ENCODE measurements at regions not wholly inside any gene's neighbourhood (a gene's known extent, or its start where the extent isn't known, plus 50 kb on each side); places are given as distances from the start of the nearest gene placed in this dataset.
A peak's percentile ranks its signal among the peaks of the same experiment; 100 is the strongest.
"Not testable (repeated sequence)": the region's sequence is repeated elsewhere in the genome, so short reads cannot be mapped to it uniquely, and the experiment has no call there.

DNA sequence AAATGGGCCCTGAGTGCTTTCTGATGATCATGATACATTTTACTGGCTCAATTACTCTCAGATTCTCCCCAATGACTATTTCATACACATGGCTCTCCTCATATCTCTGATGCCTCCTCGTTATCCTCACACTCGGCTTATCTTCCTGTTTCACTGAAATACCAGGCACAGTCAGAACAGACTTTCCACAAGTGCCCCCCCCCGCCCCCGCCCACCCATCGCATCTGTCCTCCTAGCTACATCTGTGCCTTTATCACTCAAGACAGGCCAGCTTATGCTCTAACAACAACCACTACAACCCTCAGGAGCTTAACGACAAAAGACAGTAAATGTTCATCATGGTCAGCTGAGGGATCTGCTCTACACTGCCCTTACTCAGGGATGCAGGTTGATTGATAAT lies 610.6 kb upstream of the DIPK2B start:
- Mint-ChIP-seq H3K27ac (no peak overlapping the region), H3K27me3 (peaks cover 0 to 17% of the 10 kb centered on the region in 2 donors), H3K4me3 (peak overlapping the region in 1 of 2 donors; percentile 18), H3K9me3 (peaks cover 0 to 6% of the 10 kb centered on the region in 2 donors), H3K36me3 (no peaks in the 10 kb centered on the region), H3K4me1 (peaks cover 22 to 37% of the 10 kb centered on the region in 2 donors)
- ATAC-seq (replicated peaks) (peak in 1 of 2 donors; percentile 13), DNase-seq (no peak)

DNA sequence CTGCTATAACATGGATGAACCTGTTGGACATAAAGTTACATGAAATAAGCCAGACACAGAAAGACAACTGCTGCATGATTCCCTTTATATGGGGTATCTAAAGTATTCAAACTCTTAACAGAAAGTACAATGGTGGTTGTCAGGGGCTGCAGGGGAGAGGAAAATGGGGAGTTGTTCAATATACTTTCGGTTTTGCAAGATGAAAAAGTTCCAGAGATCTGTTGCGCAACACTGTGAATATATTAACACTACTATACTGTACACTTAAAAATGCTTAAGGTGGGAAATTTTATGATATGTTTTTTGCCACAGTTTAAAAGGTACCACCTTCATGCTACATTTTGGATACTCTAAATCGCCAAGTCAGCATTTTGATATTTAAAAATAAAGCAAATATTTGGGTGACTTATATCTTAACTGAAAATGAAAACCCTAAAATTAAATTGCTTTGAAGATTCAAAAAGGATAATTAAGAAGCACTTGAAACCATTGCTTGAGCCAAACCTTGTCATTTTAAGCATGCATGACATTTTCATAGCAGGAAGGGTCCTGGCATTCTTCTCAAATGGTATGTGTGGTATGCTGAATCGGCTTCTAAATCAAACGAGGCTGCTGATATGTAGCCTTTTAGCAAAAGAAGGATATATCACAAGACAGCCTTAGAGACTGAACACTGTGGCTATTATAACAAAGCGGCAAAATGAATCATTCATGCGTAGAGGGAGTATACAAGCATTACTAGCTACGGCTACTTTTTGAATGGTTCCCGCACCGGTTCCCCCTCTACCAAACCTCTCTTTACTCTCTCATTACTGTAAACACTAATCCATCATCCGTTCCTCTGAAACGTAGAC lies 607.1 kb upstream of the DIPK2B start:
- DNase-seq, result no peak
- peaks cover 0 to 6% of the 10 kb centered on the region in 2 donors for H3K9me3 Mint-ChIP-seq
- H3K27me3 Mint-ChIP-seq, result peaks cover 0 to 21% of the 10 kb centered on the region in 2 donors
- no peak for ATAC-seq (replicated peaks)
- H3K27ac Mint-ChIP-seq, result no peak overlapping the region
- peaks cover 38 to 59% of the 10 kb centered on the region in 2 donors for H3K4me1 Mint-ChIP-seq
- no peaks in the 10 kb centered on the region for H3K36me3 Mint-ChIP-seq
- peak overlapping the region in 1 of 2 donors; percentile 16 for H3K4me3 Mint-ChIP-seq

DNA sequence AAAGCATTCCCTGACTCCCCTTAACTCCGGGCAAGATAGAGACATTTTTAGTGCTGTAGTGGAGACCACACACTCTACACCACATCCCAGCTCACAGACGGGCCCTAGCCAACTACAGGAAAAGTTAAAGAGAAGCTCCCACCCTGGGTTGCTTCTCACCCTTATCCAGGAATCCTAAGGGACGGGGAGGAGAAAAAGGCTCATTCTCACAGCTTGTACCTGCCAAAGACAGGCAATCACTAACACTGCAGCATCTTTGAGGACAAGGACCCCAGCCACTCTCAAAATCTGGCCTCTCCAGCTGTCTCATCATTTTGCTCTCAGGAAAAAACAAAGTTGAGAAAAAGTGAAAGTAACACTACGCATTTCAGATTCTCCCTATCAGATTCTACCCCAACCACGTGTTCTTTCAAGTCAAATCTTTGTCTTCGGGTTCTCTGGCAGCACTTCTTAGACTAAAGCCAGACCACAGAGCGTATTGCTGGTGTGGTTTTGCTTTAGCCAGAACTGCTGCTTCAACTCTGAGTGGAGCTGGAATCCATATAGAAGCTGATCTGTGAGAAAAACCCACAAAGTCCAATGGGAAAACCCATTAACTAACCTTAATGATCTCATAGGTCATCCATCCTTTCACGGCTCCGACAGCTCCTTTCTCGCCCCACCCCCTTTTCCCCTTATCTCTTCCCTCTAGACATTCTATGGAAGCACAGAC lies 605.9 kb upstream of the DIPK2B start:
- no peaks in the 10 kb centered on the region for H3K36me3 Mint-ChIP-seq
- peak overlapping the region; percentile 70 to 74 for H3K4me3 Mint-ChIP-seq
- no peak for DNase-seq
- peaks cover 38 to 59% of the 10 kb centered on the region in 2 donors for H3K4me1 Mint-ChIP-seq
- peak overlapping the region; percentile 60 for H3K27ac Mint-ChIP-seq
- ATAC-seq (replicated peaks), result peak; percentile 81 to 85
- peaks cover 0 to 6% of the 10 kb centered on the region in 2 donors for H3K9me3 Mint-ChIP-seq
- peaks cover 0 to 21% of the 10 kb centered on the region in 2 donors for H3K27me3 Mint-ChIP-seq

DNA sequence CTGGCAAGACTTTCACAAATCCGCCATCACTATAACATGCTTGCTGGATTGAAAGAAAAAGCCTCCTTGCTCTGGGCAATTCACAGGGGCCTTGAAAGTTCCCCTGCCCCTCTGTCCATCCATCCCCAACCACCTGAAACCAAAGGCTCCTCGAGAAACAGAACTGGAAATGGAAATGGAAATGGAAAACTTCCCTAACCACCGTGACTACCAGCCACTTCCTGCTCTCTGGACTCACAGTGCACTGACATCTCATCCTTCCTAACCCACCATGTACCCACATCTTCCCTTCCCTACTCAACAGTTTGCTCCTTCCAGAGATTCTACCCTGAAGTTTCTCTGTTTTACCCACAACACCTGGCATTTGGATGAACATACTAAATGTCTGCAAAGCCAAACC lies 603.6 kb upstream of the DIPK2B start:
- H3K27me3 Mint-ChIP-seq, result peaks cover 0 to 11% of the 10 kb centered on the region in 2 donors
- no peak overlapping the region for H3K27ac Mint-ChIP-seq
- H3K4me1 Mint-ChIP-seq, result peaks cover 31 to 50% of the 10 kb centered on the region in 2 donors
- no peaks in the 10 kb centered on the region for H3K36me3 Mint-ChIP-seq
- H3K9me3 Mint-ChIP-seq, result no peaks in the 10 kb centered on the region
- H3K4me3 Mint-ChIP-seq, result no peak overlapping the region
- DNase-seq (no peak), ATAC-seq (replicated peaks) (no peak)

DNA sequence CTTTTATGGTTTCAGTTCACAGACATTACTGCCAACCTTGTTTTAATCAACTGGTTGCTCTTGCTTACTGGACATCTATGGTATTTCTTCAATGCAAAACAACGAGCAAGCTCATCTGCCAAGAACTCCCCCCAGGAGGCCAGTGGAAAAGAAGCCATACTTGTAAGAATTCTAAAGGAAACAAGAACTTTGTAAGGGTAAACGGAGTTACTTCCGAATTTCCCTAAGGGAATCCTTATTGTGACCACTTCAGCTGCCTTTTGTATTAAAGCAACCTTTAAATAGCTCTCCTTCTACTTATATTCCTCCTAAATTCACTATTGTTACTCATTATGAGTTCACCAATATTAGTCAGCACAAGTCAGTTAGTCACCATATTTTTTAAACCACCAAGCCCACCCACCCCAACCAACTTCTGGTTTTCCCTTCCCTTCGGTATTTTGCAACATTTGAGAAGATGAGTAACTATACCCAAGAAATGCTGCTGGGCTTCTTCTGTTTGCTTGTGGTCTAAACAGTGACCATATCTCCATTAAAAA lies 602.8 kb upstream of the DIPK2B start:
- ATAC-seq (replicated peaks) (peak; percentile 51 to 60), DNase-seq (no peak)
- H3K36me3 Mint-ChIP-seq, result no peaks in the 10 kb centered on the region
- H3K4me3 Mint-ChIP-seq, result no peak overlapping the region
- H3K27ac Mint-ChIP-seq, result peak overlapping the region; percentile 0
- H3K27me3 Mint-ChIP-seq, result peaks cover 0 to 8% of the 10 kb centered on the region in 2 donors
- H3K4me1 Mint-ChIP-seq, result peaks cover 29 to 42% of the 10 kb centered on the region in 2 donors
- H3K9me3 Mint-ChIP-seq, result no peaks in the 10 kb centered on the region

DNA sequence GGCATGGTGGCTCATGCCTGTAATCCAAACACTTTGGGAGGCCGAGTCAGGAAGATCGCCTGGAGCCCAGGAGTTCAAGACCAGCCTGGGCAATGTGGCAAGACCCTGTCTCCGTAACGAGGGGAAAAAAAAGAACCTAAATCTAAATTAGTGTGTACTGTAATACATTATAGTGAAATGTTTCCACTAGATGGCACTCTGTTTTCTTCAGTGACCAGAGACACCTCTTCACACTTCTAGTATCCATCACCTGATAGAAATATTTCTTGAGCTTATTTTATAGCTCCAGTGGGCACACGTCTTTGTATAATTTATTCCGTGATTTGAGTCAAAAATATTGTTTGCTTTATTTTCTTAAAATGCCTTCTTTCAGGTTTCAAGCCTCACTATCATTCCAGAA lies 600.9 kb upstream of the DIPK2B start:
- no peaks in the 10 kb centered on the region for H3K36me3 Mint-ChIP-seq
- no peak overlapping the region for H3K4me3 Mint-ChIP-seq

DNA sequence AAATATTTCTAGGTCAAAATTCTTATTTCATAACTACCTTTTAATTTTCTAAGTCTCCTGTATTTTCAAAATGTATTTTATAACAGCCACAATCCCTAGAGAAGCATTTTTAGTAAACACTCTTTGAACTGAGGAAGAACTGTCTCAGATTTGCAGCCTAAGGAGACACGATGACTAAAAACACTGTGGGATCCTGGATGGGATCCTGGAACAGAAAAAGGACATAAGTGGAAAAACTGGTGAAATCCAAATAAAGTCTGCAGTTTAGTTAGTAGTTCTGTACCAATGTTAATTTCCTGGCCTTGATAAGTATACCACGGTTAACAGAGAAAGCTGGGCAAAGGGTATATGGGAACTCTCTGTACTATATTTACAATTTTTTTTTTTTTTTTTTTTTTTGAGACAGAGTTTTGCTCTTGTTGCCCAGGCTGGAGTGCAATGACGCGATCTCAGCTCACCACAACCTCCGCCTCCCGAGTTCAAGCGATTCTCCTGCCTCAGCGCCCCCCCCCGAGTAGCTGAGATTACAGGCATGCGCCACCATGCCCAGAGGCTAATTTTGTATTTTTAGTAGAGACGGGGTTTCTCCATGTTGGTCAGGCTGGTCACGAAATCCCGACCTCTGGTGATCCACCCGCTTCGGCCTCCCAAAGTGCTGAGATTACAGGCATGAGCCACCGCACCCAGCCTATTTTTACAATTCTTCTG lies 600.2 kb upstream of the DIPK2B start:
- not testable (repeated sequence) for H3K4me3 Mint-ChIP-seq; H3K36me3 Mint-ChIP-seq; H3K27me3 Mint-ChIP-seq; H3K9me3 Mint-ChIP-seq; H3K27ac Mint-ChIP-seq; ATAC-seq (replicated peaks); DNase-seq
- peaks cover 18 to 20% of the 10 kb centered on the region in 2 donors for H3K4me1 Mint-ChIP-seq

More for the DNA sequence above, 600.9 kb upstream of the DIPK2B start:
- Mint-ChIP-seq H3K4me1 (peaks cover 21 to 24% of the 10 kb centered on the region in 2 donors), H3K9me3 (no peaks in the 10 kb centered on the region), H3K27ac (no peak overlapping the region), H3K27me3 (peaks cover 0 to 5% of the 10 kb centered on the region in 2 donors)
- ATAC-seq (replicated peaks) (peak; percentile 73 to 80), DNase-seq (no peak)

DNA sequence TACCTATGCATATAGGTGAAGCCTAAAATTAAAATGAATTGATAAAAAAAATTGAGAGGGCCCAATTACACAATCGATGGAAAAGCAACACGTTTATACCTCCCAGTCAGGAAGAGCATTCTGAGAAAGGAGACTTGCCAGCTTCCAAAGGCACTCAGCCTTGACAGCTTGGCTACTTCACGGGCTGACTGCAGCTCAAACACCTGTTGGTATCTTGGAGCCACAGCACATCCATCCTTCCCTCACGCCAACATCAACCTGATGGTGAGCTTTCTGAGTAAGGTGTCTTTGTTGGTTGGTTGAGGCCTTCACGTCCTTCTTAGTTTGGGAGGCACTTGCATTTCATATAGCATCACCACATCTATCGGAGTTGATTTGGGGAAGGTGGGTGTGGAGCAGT lies 598.9 kb upstream of the DIPK2B start:
- H3K9me3 Mint-ChIP-seq, result no peaks in the 10 kb centered on the region
- no peak for ATAC-seq (replicated peaks)
- no peaks in the 10 kb centered on the region for H3K36me3 Mint-ChIP-seq
- DNase-seq, result no peak
- H3K4me1 Mint-ChIP-seq, result peaks cover 19 to 20% of the 10 kb centered on the region in 2 donors
- no peak overlapping the region for H3K27ac Mint-ChIP-seq
- peaks cover 0 to 4% of the 10 kb centered on the region in 2 donors for H3K27me3 Mint-ChIP-seq
- H3K4me3 Mint-ChIP-seq, result no peak overlapping the region

DNA sequence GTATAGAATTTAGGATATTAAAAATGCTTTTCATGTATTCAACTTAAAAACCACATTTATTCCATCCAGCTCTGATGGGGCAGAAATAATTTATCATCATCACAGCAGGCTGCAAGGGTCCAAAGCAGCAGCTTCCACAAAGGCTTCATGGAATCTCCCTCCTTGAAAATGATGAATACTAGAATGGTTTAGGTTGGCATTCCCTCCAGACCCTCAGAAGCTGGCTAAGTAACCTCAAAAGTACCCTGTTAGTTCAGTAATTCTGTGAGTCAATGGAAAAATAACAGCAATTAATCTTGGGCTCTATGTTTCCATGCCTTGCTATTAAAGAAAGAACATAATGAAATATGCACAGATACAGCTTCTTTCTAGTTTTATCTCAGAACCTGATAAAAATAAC lies 594.9 kb upstream of the DIPK2B start:
- H3K4me3 Mint-ChIP-seq, result no peak overlapping the region
- DNase-seq, result no peak
- H3K4me1 Mint-ChIP-seq, result peaks cover 6 to 9% of the 10 kb centered on the region in 2 donors
- peaks cover 0 to 16% of the 10 kb centered on the region in 2 donors for H3K27me3 Mint-ChIP-seq
- no peak overlapping the region for H3K27ac Mint-ChIP-seq
- peaks cover 0 to 5% of the 10 kb centered on the region in 2 donors for H3K9me3 Mint-ChIP-seq
- no peak for ATAC-seq (replicated peaks)
- peaks cover 0 to 3% of the 10 kb centered on the region in 2 donors for H3K36me3 Mint-ChIP-seq

DNA sequence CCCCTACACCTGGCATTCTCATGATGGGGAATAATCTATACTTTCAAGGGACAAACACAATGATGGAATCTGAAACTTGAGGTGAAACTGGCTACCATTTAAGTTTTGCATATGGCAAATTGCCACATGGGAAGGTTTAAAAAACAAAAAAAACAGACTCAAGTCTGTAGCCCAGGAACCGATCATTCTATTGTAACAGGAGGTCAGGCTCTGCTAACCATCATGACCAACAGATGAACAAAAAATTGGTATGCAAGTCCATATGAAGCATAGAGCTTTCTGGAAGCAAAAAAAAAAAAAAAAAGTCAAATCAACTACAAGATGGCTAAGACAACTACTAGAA lies 594.3 kb upstream of the DIPK2B start:
- Mint-ChIP-seq H3K27ac (no peak overlapping the region), H3K4me1 (peaks cover 6 to 9% of the 10 kb centered on the region in 2 donors), H3K4me3 (no peak overlapping the region), H3K36me3 (peaks cover 0 to 3% of the 10 kb centered on the region in 2 donors), H3K9me3 (peaks cover 0 to 5% of the 10 kb centered on the region in 2 donors), H3K27me3 (peaks cover 0 to 16% of the 10 kb centered on the region in 2 donors)
- DNase-seq (no peak), ATAC-seq (replicated peaks) (peak in 1 of 2 donors; percentile 29)

DNA sequence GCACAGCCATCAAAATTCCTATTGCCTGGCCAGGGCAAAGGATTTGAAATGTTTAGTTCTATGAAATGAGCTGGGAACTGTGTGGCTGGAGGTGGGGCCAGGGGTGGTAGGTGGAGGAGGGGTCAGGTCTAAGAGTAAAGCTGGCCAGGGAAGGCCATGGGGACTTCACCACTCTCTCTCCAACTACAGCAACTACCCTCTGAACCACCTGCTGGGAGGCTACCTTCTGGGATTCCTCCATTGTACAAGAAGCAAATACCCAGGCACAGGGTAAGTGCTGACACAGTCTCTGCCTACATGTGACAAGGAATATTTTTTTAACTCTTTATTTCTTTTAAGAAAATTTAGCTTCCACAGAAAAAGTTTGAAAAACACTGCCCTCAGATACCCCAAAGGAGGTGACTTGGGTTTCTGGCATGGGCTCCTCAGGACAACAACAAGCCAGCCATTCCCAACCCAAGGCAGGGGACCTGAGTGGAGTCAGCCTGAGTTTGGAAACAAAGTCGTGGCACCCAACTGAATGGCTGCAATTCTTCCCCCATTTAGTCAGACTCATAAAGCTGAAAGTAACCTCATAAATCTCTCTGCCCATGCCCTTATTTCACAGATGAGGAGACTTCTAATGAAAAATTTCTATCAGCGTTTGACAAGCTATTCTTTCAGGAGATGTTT lies 593.8 kb upstream of the DIPK2B start:
- ATAC-seq (replicated peaks), result peak in 1 of 2 donors; percentile 41

DNA sequence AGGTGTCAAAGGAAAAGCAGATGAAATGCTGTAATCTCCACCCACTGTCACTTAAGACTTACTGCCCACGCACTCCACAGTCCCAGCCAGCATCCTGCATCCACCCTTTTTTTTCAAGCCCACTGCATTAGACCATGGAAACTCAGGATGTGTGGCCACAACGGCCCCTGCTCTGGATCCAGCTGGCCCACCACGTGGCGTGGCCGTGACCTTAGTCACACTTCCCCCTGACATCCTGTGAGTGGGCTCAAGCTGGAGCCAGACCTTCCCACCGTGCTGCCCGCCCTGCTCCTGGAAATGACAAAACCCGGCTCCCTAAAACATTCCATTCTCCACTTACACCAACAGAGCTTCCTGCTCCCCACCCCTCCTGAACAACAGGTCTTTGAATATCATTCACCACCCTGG lies 588.3 kb upstream of the DIPK2B start:
- no peak for ATAC-seq (replicated peaks)
- peaks cover 0 to 30% of the 10 kb centered on the region in 2 donors for H3K27me3 Mint-ChIP-seq
- H3K36me3 Mint-ChIP-seq, result peaks cover 0 to 3% of the 10 kb centered on the region in 2 donors
- no peak overlapping the region for H3K27ac Mint-ChIP-seq
- H3K9me3 Mint-ChIP-seq, result peaks cover 0 to 5% of the 10 kb centered on the region in 2 donors
- H3K4me1 Mint-ChIP-seq, result peaks cover 4 to 6% of the 10 kb centered on the region in 2 donors
- H3K4me3 Mint-ChIP-seq, result no peak overlapping the region
- no peak for DNase-seq

More for the DNA sequence above, 593.8 kb upstream of the DIPK2B start:
- Mint-ChIP-seq H3K9me3 (peaks cover 0 to 5% of the 10 kb centered on the region in 2 donors), H3K27me3 (peaks cover 0 to 16% of the 10 kb centered on the region in 2 donors), H3K27ac (no peak overlapping the region), H3K4me3 (no peak overlapping the region), H3K36me3 (peaks cover 0 to 3% of the 10 kb centered on the region in 2 donors), H3K4me1 (peaks cover 6 to 7% of the 10 kb centered on the region in 2 donors)
- no peak for DNase-seq

DNA sequence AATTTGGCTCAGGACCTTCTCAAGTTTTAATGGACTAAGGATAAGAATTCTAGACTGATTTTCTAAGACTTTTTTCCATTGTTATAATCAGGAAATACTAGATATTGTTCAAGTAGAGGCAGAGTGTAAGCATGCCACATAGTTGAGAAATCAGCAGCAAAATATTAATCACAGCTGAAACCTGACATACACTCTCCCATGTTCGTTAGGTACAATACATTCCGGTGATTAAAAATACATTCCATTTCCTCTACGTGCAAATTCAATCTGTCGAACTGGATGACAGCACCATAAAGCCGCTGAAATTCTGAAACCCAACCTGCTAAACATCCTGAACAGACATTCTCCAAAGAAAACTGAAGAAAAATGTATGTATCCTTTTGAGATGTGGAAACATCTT lies 587.6 kb upstream of the DIPK2B start:
- Mint-ChIP-seq H3K9me3 (peaks cover 0 to 5% of the 10 kb centered on the region in 2 donors), H3K27me3 (peaks cover 0 to 28% of the 10 kb centered on the region in 2 donors), H3K4me3 (no peak overlapping the region), H3K4me1 (peaks cover 4 to 6% of the 10 kb centered on the region in 2 donors), H3K36me3 (peaks cover 0 to 3% of the 10 kb centered on the region in 2 donors), H3K27ac (no peak overlapping the region)
- DNase-seq, result no peak
- no peak for ATAC-seq (replicated peaks)

Data from stimulated activated naive B cell treated with anti-CD40 and anti-IgM and Interleukin-4, amounts not matched to agents 10 μg/mL and 1 μg/mL and 100 μg/mL, for 72 hours (primary cell).